ENCODE measurements at regions not wholly inside any gene's neighbourhood (a gene's known extent, or its start where the extent isn't known, plus 50 kb on each side); places are given as distances from the start of the nearest gene placed in this dataset.

GRCh38 chr14:51527073-51527472 lies 124.6 kb upstream of the FRMD6 start:
- no peak overlapping the region for H3K9ac ChIP-seq (ENCODE audit: low read depth, low read length)
- H3K36me3 ChIP-seq (ENCODE audit: control insufficient read depth, insufficient read depth, low read length) = no peaks in the 10 kb centered on the region
- no peaks in the 10 kb centered on the region for H3K9me3 ChIP-seq (ENCODE audit: control insufficient read depth, insufficient read depth, low read length)
- H3K27ac ChIP-seq (ENCODE audit: low read depth, low read length) = no peak overlapping the region
- H3K27me3 ChIP-seq (ENCODE audit: control insufficient read depth, insufficient read depth, low read length) = no peaks in the 10 kb centered on the region
- peaks cover 5% of the 10 kb centered on the region for H3K4me1 ChIP-seq (ENCODE audit: control insufficient read depth, insufficient read depth, low read length)
- no peak overlapping the region for H3K4me3 ChIP-seq (ENCODE audit: low read depth, low read length)

- Histone ChIP-seq H3K4me1 (ENCODE audit: control insufficient read depth, insufficient read depth, low read length) (no peaks in the 10 kb centered on the region), H3K36me3 (ENCODE audit: control insufficient read depth, insufficient read depth, low read length) (no peaks in the 10 kb centered on the region), H3K9ac (ENCODE audit: low read depth, low read length) (no peak overlapping the region), H3K27me3 (ENCODE audit: control insufficient read depth, insufficient read depth, low read length) (no peaks in the 10 kb centered on the region), H3K4me3 (ENCODE audit: low read depth, low read length) (no peak overlapping the region), H3K9me3 (ENCODE audit: control insufficient read depth, insufficient read depth, low read length) (no peaks in the 10 kb centered on the region), H3K27ac (ENCODE audit: low read depth, low read length) (no peak overlapping the region)
Observed at GRCh38 chr14:51529736-51530135, 122.0 kb upstream of the FRMD6 start.

GRCh38 chr14:51533160-51533559 lies 118.5 kb upstream of the FRMD6 start:
- H3K36me3 ChIP-seq (ENCODE audit: control insufficient read depth, insufficient read depth, low read length) = no peaks in the 10 kb centered on the region
- no peak overlapping the region for H3K4me3 ChIP-seq (ENCODE audit: low read depth, low read length)
- H3K27ac ChIP-seq (ENCODE audit: low read depth, low read length) = no peak overlapping the region
- no peaks in the 10 kb centered on the region for H3K4me1 ChIP-seq (ENCODE audit: control insufficient read depth, insufficient read depth, low read length)
- H3K27me3 ChIP-seq (ENCODE audit: control insufficient read depth, insufficient read depth, low read length) = no peaks in the 10 kb centered on the region
- H3K9ac ChIP-seq (ENCODE audit: low read depth, low read length) = no peak overlapping the region
- H3K9me3 ChIP-seq (ENCODE audit: control insufficient read depth, insufficient read depth, low read length) = peaks cover 5% of the 10 kb centered on the region

GRCh38 chr14:51533872-51534553 lies 117.7 kb upstream of the FRMD6 start:
- Histone ChIP-seq H3K9me3 (ENCODE audit: control insufficient read depth, insufficient read depth, low read length) (peaks cover 5% of the 10 kb centered on the region), H3K27ac (ENCODE audit: low read depth, low read length) (no peak overlapping the region), H3K4me1 (ENCODE audit: control insufficient read depth, insufficient read depth, low read length) (no peaks in the 10 kb centered on the region), H3K9ac (ENCODE audit: low read depth, low read length) (no peak overlapping the region), H3K36me3 (ENCODE audit: control insufficient read depth, insufficient read depth, low read length) (no peaks in the 10 kb centered on the region), H3K27me3 (ENCODE audit: control insufficient read depth, insufficient read depth, low read length) (no peaks in the 10 kb centered on the region), H3K4me3 (ENCODE audit: low read depth, low read length) (no peak overlapping the region)

GRCh38 chr14:51534610-51535011 lies 117.1 kb upstream of the FRMD6 start:
- Histone ChIP-seq H3K4me1 (ENCODE audit: control insufficient read depth, insufficient read depth, low read length) (peaks cover 5% of the 10 kb centered on the region), H3K27ac (ENCODE audit: low read depth, low read length) (no peak overlapping the region), H3K9ac (ENCODE audit: low read depth, low read length) (no peak overlapping the region), H3K4me3 (ENCODE audit: low read depth, low read length) (no peak overlapping the region), H3K9me3 (ENCODE audit: control insufficient read depth, insufficient read depth, low read length) (peaks cover 5% of the 10 kb centered on the region), H3K36me3 (ENCODE audit: control insufficient read depth, insufficient read depth, low read length) (no peaks in the 10 kb centered on the region), H3K27me3 (ENCODE audit: control insufficient read depth, insufficient read depth, low read length) (no peaks in the 10 kb centered on the region)

- H3K27ac ChIP-seq (ENCODE audit: low read depth, low read length) = no peak overlapping the region
- H3K27me3 ChIP-seq (ENCODE audit: control insufficient read depth, insufficient read depth, low read length) = no peaks in the 10 kb centered on the region
- H3K36me3 ChIP-seq (ENCODE audit: control insufficient read depth, insufficient read depth, low read length) = no peaks in the 10 kb centered on the region
- H3K4me1 ChIP-seq (ENCODE audit: control insufficient read depth, insufficient read depth, low read length) = peaks cover 10% of the 10 kb centered on the region
- no peak overlapping the region for H3K4me3 ChIP-seq (ENCODE audit: low read depth, low read length)
- peaks cover 5% of the 10 kb centered on the region for H3K9me3 ChIP-seq (ENCODE audit: control insufficient read depth, insufficient read depth, low read length)
- no peak overlapping the region for H3K9ac ChIP-seq (ENCODE audit: low read depth, low read length)
Observed at GRCh38 chr14:51535443-51536044, 116.2 kb upstream of the FRMD6 start.

DNA sequence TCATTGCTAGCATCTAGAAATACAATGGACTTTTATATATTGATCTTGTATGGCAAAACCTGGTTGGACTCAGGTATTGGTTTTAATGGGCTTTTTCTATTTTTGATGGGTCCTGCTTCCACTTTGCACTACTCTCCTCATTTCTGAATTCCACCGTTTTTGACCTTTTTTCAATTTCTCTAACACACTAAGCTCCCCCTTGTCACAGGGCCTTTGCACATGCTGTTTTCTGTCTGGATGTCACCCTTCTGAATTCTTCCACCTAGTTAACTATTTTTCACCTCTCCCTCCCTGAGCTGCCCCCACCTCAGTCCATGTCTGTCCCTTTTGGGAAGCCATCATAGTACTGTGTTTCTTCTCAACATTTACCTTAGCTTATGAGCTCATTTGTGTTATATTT lies 112.7 kb upstream of the FRMD6 start:
- H3K4me1 ChIP-seq (ENCODE audit: control insufficient read depth, insufficient read depth, low read length) = peaks cover 10% of the 10 kb centered on the region
- H3K27ac ChIP-seq (ENCODE audit: low read depth, low read length) = peak overlapping the region; percentile 62
- no peaks in the 10 kb centered on the region for H3K36me3 ChIP-seq (ENCODE audit: control insufficient read depth, insufficient read depth, low read length)
- no peaks in the 10 kb centered on the region for H3K27me3 ChIP-seq (ENCODE audit: control insufficient read depth, insufficient read depth, low read length)
- H3K9ac ChIP-seq (ENCODE audit: low read depth, low read length) = no peak overlapping the region
- H3K4me3 ChIP-seq (ENCODE audit: low read depth, low read length) = no peak overlapping the region
- peaks cover 5% of the 10 kb centered on the region for H3K9me3 ChIP-seq (ENCODE audit: control insufficient read depth, insufficient read depth, low read length)

- peaks cover 10% of the 10 kb centered on the region for H3K4me1 ChIP-seq (ENCODE audit: control insufficient read depth, insufficient read depth, low read length)
- no peaks in the 10 kb centered on the region for H3K36me3 ChIP-seq (ENCODE audit: control insufficient read depth, insufficient read depth, low read length)
- H3K9me3 ChIP-seq (ENCODE audit: control insufficient read depth, insufficient read depth, low read length) = peaks cover 5% of the 10 kb centered on the region
- peak overlapping the region; percentile 62 for H3K27ac ChIP-seq (ENCODE audit: low read depth, low read length)
- no peak overlapping the region for H3K9ac ChIP-seq (ENCODE audit: low read depth, low read length)
- H3K27me3 ChIP-seq (ENCODE audit: control insufficient read depth, insufficient read depth, low read length) = no peaks in the 10 kb centered on the region
- H3K4me3 ChIP-seq (ENCODE audit: low read depth, low read length) = no peak overlapping the region
Observed at GRCh38 chr14:51539571-51540037, 112.1 kb upstream of the FRMD6 start.

GRCh38 chr14:51540364-51540763 lies 111.3 kb upstream of the FRMD6 start:
- H3K4me1 ChIP-seq (ENCODE audit: control insufficient read depth, insufficient read depth, low read length) = peaks cover 13% of the 10 kb centered on the region
- no peak overlapping the region for H3K9ac ChIP-seq (ENCODE audit: low read depth, low read length)
- no peaks in the 10 kb centered on the region for H3K36me3 ChIP-seq (ENCODE audit: control insufficient read depth, insufficient read depth, low read length)
- H3K27ac ChIP-seq (ENCODE audit: low read depth, low read length) = peak overlapping the region; percentile 62
- no peaks in the 10 kb centered on the region for H3K27me3 ChIP-seq (ENCODE audit: control insufficient read depth, insufficient read depth, low read length)
- peaks cover 4% of the 10 kb centered on the region for H3K9me3 ChIP-seq (ENCODE audit: control insufficient read depth, insufficient read depth, low read length)
- H3K4me3 ChIP-seq (ENCODE audit: low read depth, low read length) = no peak overlapping the region

GRCh38 chr14:51544471-51544870 lies 107.2 kb upstream of the FRMD6 start:
- Histone ChIP-seq H3K9ac (ENCODE audit: low read depth, low read length) (no peak overlapping the region), H3K36me3 (ENCODE audit: control insufficient read depth, insufficient read depth, low read length) (no peaks in the 10 kb centered on the region), H3K9me3 (ENCODE audit: control insufficient read depth, insufficient read depth, low read length) (no peaks in the 10 kb centered on the region), H3K27ac (ENCODE audit: low read depth, low read length) (no peak overlapping the region), H3K27me3 (ENCODE audit: control insufficient read depth, insufficient read depth, low read length) (no peaks in the 10 kb centered on the region), H3K4me1 (ENCODE audit: control insufficient read depth, insufficient read depth, low read length) (peaks cover 13% of the 10 kb centered on the region), H3K4me3 (ENCODE audit: low read depth, low read length) (no peak overlapping the region)

GRCh38 chr14:51544901-51545300 lies 106.8 kb upstream of the FRMD6 start:
- H3K4me1 ChIP-seq (ENCODE audit: control insufficient read depth, insufficient read depth, low read length) = peaks cover 9% of the 10 kb centered on the region
- H3K36me3 ChIP-seq (ENCODE audit: control insufficient read depth, insufficient read depth, low read length) = no peaks in the 10 kb centered on the region
- H3K27me3 ChIP-seq (ENCODE audit: control insufficient read depth, insufficient read depth, low read length) = no peaks in the 10 kb centered on the region
- H3K4me3 ChIP-seq (ENCODE audit: low read depth, low read length) = no peak overlapping the region
- no peak overlapping the region for H3K27ac ChIP-seq (ENCODE audit: low read depth, low read length)
- H3K9ac ChIP-seq (ENCODE audit: low read depth, low read length) = no peak overlapping the region
- H3K9me3 ChIP-seq (ENCODE audit: control insufficient read depth, insufficient read depth, low read length) = no peaks in the 10 kb centered on the region
